Right hindlimb (tissue), 1 donor: ENCODE measurements at regions not wholly inside any gene's neighbourhood (a gene's known extent, or its start where the extent isn't known, plus 50 kb on each side); places are given as distances from the start of the nearest gene placed in this dataset.

ENCODE experiments used
- DNase-seq: peaks from one replicate; pipeline ENCODE4 v3.0.0-alpha.2; 2018

DNA sequence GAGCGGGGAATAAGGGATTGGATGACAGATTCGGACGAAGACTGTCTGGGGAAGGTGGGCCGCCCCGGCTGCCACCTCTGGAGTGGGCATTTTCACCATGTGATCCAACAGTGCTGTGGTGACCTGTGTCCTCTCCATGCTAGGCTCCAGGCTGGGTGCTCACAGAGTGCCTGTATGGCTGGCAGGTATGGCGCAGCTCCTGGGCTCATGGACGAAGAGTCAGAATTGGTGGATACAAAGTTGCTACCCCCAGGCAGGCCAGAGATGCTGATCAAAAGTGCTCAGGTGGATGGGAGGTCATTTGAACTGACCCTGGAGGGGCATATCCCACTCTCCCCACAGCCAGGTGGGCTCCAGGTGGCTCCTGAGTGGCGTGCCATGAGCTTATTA lies 111.3 kb upstream of the UQCRFS1 start:
- no peak for DNase-seq

DNA sequence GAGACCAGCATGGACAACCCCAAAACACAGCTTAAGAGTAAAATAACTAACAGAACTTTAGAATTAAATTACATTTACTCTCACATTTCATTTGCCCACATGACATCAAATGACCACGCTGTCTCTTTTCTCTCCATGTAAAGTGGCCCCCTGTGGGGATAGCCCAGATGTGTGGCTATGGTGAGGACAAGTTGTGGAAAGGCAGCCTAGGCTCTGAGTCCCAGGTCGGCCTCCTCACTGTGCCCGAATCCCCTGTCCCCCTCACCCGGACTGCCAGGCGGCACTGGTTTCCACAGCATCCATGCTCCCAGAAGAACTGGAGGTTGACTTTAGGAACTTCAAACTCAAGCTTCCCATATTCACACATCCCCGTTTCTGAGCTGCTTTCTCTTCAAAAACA lies 111.8 kb upstream of the UQCRFS1 start:
- DNase-seq: no peak

DNA sequence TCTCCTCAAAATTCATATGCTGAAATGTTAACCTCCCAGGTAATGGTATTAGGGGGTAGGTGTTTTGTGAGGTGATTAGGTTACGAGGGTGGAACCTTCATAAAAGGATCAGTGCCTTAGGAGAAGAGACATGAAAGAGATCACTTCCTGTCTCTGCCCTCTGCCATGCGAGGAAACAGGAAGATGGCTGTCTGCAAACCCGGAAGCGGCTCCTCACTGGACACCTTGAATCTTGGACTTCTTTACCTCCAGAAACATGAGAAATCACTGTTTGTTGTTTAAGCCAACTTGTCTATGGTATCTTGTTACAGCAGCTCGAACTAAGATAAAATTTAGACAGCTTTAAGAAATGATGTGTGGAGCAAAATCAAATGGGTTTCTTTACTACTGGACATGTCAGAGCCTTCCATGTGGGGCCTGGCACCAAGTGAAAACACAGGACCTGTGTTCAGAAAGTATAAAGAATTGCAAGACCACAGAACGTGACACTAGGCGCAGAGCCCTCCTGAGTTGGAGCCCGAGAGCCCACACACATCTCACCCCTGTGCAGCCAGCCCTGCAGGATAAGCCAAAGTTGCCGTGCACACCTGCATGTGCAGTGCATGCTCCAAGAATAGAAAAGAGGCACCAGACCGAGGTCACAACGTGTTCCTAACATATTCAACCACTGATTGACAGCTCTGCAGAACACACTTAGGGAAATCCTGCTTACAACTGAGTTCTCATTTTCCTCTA lies 112.5 kb upstream of the UQCRFS1 start:
- DNase-seq: no peak

- DNase-seq: no peak
These were observed 113.4 kb upstream of the UQCRFS1 start for GRCh38 chr19:29326351-29326750.

GRCh38 chr19:29326849-29327840 lies 114.2 kb upstream of the UQCRFS1 start:
- no peak for DNase-seq

GRCh38 chr19:29328586-29328985 lies 115.6 kb upstream of the UQCRFS1 start:
- no peak for DNase-seq

GRCh38 chr19:29329460-29330134 lies 116.6 kb upstream of the UQCRFS1 start:
- DNase-seq: peak; percentile 52

DNA sequence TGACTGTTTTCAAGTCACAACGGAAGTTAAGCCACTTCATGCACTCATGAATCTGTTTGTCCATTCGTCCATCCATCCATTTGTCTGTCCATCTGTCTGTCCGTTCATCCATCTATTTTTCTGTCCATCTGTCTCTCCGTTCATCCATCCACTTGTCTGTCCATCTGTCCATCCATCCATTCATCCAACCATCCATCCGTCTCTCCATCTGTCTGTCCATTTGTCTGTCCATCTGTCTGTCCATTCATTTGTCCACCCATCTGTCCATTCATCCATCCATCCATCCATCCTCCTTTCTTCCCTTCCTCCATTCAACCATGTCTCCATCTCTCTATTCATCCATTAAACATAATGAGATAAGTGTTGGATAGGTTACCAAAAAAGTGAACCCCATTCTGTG lies 123.5 kb upstream of the UQCRFS1 start:
- no peak for DNase-seq

GRCh38 chr19:29337029-29337428 lies 124.1 kb upstream of the UQCRFS1 start:
- DNase-seq: no peak

DNA sequence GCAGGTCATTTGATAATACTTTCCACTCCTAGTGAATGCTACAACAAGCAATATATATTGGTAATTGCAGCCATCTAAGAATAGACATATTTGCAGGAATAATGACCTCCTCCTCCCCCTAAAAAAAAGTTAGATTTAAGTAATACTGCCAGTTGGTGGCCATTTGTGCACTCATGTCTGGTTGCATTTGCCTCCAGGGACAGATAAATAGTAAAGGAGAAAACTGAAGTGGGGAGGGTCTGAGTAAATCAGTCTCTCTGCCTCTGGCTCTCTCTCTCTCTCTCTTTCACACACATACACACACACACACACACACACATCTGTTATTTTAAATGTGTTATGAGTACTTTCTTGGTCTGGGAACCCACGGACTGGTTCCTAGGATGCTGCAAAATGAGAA lies 125.5 kb upstream of the UQCRFS1 start:
- DNase-seq: no peak

GRCh38 chr19:29342721-29343120 lies 129.8 kb upstream of the UQCRFS1 start:
- no peak for DNase-seq

DNA sequence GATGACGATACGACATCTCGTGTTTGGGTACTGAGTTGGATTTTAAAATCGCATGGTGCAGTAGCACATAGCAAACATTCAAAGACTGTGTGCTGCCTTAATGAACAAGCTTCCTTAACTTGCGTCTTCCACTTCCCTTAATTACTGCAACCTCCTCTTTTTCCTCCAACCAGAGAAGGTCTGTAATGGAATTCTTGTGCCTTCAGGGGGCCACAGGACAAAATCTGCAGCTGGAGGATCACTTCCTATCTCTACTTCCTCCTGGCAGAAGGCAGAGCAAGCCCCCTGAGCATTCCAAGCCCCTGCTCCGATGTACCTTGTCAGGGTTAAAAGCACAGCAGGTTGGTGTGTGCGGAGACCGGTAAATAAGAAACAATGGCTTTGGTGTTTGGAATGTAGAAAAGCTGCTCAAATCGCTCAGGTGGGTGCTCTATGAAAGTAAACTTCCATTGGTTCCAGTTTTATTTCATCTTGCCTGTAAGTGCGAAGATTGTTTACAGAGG lies 151.3 kb upstream of the UQCRFS1 start:
- no peak for DNase-seq

GRCh38 chr19:29364999-29365398 lies 152.0 kb upstream of the UQCRFS1 start:
- DNase-seq: no peak

DNA sequence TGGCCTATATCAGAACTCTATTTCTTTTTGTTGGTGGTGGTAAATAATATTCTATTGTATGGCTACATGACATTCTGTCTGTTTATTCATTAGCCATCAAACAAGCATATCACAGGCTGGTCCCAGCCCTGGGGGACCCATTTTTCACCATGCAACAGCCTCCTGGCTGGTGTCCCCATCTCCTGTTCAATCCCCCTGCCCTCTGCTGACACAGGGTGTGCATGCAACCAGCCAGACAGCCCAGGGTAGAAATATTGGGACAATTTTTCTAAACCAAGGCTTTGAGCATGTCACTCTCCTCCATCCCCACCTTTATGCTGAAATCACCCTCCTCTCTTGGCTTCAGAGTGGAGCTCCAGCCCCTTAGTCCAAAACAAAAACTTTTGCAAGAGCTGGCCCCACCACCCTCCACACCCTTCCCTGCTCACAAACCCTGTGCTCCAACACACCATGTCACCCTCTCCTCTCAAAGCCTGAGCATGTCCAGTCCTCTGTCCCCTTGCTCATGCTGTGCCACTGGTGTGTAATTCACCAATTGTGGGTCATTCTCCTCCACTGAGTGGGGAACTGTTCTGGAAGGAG lies 153.0 kb upstream of the UQCRFS1 start:
- no peak for DNase-seq

GRCh38 chr19:29366757-29367156 lies 153.8 kb upstream of the UQCRFS1 start:
- DNase-seq: no peak

DNA sequence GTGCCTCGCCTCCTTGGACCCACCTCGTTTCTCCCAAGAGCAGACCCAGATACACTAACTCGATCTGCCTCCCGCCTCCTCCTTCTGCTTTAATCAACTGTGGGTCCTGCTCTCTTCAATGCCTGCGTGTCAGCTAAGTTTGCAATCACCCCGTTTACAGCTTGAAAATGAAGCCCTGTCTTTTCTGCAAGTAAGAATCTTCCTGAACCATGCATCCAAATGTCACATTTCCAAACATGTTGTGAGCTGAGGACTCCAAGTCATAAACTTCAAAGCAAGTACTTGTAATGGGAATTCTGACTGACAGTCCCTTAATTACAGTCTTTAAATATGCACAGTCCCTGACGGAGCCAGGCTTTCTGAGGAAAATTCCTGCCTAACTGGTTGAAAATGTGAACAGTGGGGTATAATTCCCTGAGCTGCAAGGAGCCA lies 154.9 kb upstream of the UQCRFS1 start:
- no peak for DNase-seq

DNA sequence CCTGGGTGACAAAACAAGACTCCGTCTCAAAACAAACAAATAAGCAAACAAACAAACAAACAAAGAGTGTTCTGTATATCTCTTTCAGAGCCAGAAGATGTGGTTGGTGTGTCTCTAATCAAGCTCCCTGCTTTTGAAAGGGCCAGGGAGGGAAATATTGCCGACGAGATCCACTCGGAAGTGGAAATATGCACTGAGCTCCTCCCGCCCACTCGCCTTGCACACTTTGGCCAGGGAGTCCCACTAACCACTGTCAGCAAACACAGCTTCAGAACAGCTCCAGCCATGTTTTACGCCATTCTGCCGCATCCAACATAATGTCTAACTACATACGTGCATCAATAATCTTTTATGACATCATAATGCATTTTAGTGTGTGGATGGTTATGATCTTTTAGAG lies 155.5 kb upstream of the VSTM2B start:
- no peak for DNase-seq

DNA sequence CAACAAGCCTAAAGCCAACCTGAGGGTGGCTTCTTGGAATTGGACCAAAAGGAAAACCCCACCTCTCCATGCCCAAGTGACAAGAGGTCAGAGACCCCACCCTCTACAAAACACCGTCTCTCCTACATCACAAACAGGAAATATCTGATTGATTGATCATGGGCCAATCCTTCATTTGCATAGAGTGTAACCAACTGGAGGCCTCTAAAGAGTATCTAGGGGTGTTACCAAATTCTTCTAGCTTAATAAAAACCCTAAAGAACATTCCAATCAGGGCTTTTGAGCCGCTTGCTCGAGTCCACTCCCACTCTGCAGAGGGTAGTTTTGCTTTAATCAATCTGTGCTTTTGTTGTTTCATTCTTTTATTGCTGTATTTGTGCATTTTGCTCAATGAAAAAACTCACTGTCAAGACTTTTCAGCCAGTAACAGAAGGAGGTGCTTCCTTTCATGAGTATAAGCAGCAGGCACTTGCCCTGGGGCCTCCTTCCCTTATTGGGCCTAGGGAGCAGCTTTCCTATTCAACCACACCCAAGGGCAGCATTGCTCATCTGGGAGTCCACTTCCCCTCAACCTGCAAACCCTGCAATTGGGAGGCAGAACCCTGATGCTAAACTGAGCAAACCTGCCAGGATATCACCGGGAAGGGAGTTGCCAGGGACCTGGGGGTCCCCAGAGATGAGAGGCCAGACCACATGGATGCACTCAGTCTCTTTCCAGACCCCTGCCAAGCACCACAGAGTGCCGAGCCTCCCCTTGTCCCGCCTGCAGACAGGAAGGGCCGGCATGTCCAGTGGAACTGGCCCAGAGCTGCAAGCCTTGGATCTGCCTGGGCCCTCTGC lies 154.3 kb upstream of the VSTM2B start:
- no peak for DNase-seq

- no peak for DNase-seq
These were observed 153.7 kb upstream of the VSTM2B start for GRCh38 chr19:29372091-29372415.

DNA sequence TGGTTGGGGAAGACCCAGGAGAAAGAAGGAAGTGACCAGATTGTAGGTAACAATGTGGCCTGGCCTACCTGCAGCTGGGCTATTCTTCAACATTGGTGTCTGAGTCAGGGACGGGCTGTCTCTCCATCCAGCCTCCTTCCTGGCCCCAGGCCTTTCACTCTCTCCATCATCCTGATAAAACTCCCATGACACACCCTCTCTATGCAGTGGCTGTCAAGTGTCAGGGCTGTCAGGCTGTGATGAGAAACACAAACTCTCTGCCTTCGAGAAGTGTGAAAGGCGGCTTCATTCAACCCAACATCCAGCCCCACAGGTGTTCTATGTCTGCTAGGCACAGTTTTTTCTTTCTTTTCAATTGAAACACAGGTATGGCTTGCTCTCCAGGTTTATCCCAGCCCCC lies 153.3 kb upstream of the VSTM2B start:
- no peak for DNase-seq

GRCh38 chr19:29372921-29373797 lies 152.6 kb upstream of the VSTM2B start:
- DNase-seq: no peak
